Nephron (organoid): ENCODE measurements at regions not wholly inside any gene's neighbourhood (a gene's known extent, or its start where the extent isn't known, plus 50 kb on each side); places are given as distances from the start of the nearest gene placed in this dataset.

ENCODE experiments used
- H3K27ac Mint-ChIP-seq, 3 experiments: 2 replicates each; pipeline ENCODE4 v1.8.0; 2020; ENCODE audit warnings: mixed read lengths in 3 of 3, mild to moderate bottlenecking in 2 of 3, moderate library complexity in 1 of 3
- H3K27me3 Mint-ChIP-seq: 2 replicates; pipeline ENCODE4 v1.8.0; 2021; ENCODE audit warnings: low read depth, mild to moderate bottlenecking, moderate library complexity, mixed read lengths
- H3K36me3 Mint-ChIP-seq: 2 replicates; pipeline ENCODE4 v1.8.0; 2020; ENCODE audit warnings: low read depth, mixed read lengths
- H3K4me1 Mint-ChIP-seq: 2 replicates; pipeline ENCODE4 v1.8.0; 2020; ENCODE audit warnings: mixed read lengths
- H3K4me3 Mint-ChIP-seq, 3 experiments: 2 replicates each; pipeline ENCODE4 v1.8.0; 2020; ENCODE audit warnings: mild to moderate bottlenecking in 3 of 3, mixed read lengths in 3 of 3, moderate library complexity in 2 of 3
- H3K9me3 Mint-ChIP-seq: 2 replicates; pipeline ENCODE4 v1.8.0; 2020; ENCODE audit warnings: mixed read lengths
- CTCF ChIP-seq, 3 experiments: fragments of 200-600 bp; sonication (generic); IDR thresholded peaks; one replicate each; pipeline ENCODE4 v1.5.0; 2021; ENCODE audit warnings: antibody characterized with exemption in 3 of 3; ENCODE audit not compliant: unreplicated experiment in 3 of 3

DNA sequence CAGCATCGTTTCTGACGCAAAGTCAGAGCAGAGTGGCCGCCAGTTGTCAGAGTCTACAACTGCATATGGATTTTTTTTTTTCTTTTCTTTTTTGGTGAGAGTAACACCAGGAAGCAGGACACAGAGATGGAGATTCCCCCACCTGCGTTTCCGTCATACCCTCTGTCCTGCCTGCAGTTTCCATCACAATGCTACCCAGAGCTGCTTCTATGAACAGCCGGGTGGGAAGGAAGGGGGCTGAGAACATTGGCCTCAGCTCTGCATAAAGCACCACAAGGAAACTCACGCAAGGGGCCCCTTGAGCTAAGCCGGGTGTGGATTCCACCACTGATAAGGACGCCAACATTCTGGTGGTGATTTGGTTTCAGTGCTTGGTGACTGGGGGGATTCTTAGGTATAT is 183.5 kb upstream of the AFDN start:
- Mint-ChIP-seq H3K36me3 (no peaks in the 10 kb centered on the region), H3K9me3 (peaks cover 8% of the 10 kb centered on the region), H3K4me3 (no peak overlapping the region), H3K4me1 (peaks cover 18% of the 10 kb centered on the region), H3K27me3 (no peaks in the 10 kb centered on the region), H3K27ac (no peak overlapping the region)
- no peak for TF ChIP-seq CTCF (IDR thresholded peaks at IDR 0.05; ENCODE audit: unreplicated experiment in 3 of 3)

DNA sequence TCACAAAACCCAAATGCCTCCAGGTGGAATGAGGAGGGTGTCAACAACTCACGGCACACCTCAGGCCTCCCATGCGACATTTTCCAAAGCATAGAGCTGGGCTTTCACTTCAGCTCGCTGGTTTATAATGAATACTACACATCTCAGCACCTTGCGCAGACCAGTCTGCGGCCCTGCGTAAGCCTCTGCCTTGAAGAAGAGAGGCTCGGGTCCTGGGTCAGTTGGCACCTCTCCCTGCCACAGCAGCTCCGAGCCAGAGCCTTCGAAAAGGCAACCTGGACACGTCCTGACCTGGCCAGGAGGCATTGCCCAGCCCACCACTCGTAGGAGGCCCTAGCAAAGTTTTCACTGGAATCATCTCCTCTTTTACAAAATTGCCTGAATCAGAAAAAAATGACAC is 183.0 kb upstream of the AFDN start:
- Mint-ChIP-seq H3K4me3 (no peak overlapping the region), H3K4me1 (peaks cover 18% of the 10 kb centered on the region), H3K27ac (peak overlapping the region in 2 of 3 experiments; percentile 33 to 80), H3K27me3 (no peaks in the 10 kb centered on the region), H3K9me3 (peaks cover 8% of the 10 kb centered on the region), H3K36me3 (no peaks in the 10 kb centered on the region)
- TF ChIP-seq CTCF (IDR thresholded peaks at IDR 0.05; ENCODE audit: unreplicated experiment in 3 of 3): no peak

DNA sequence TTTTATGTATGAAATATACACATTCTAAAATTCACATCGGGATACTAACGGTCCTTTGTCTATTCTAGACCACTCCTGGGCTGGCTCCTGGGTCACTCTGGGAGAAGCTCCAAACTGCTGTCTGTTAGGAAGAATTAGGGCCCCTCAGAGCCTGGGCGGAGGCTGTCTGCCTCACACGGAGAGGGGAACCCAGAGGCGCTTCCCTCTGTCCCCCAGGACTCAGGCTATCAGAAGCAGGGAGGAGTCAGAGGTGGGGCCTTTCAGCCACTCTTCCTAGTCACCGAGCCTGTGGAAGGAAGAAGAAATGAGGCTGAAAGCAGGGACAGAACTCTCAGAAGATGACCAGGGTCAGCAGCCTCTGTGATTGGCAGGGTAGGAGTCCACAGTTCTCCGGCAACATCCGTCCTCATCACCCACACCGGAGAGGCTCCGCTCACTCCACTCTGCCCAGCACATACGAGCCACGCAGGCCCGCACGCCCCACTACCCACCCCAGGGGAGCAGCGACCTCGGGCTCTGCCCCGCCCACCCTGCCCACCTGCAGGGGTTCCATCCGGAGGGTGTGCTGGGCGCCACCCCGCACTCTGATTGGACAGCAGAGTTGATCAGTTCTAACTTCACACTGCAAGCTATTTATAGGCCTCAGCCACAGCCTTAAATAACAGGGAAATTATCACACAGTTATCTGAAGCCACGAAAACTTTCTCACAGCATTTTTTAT is 182.1 kb upstream of the AFDN start:
- no peaks in the 10 kb centered on the region for H3K36me3 Mint-ChIP-seq
- H3K4me1 Mint-ChIP-seq: peaks cover 18% of the 10 kb centered on the region
- no peak overlapping the region for H3K4me3 Mint-ChIP-seq
- peaks cover 8% of the 10 kb centered on the region for H3K9me3 Mint-ChIP-seq
- no peak for TF ChIP-seq CTCF (IDR thresholded peaks at IDR 0.05; ENCODE audit: unreplicated experiment in 3 of 3)
- peak overlapping the region; percentile 33 to 73 (median 56) for H3K27ac Mint-ChIP-seq
- no peaks in the 10 kb centered on the region for H3K27me3 Mint-ChIP-seq

- no peaks in the 10 kb centered on the region for H3K36me3 Mint-ChIP-seq
- TF ChIP-seq CTCF (IDR thresholded peaks at IDR 0.05; ENCODE audit: unreplicated experiment in 3 of 3): no peak
- peaks cover 18% of the 10 kb centered on the region for H3K4me1 Mint-ChIP-seq
- H3K4me3 Mint-ChIP-seq: no peak overlapping the region
- H3K27ac Mint-ChIP-seq: peak overlapping the region in 2 of 3 experiments; percentile 50 to 56
- H3K9me3 Mint-ChIP-seq: peaks cover 8% of the 10 kb centered on the region
- no peaks in the 10 kb centered on the region for H3K27me3 Mint-ChIP-seq
These were observed 181.3 kb upstream of the AFDN start for GRCh38 chr6:167645368-167645767.

GRCh38 chr6:167647306-167647705 is 179.4 kb upstream of the AFDN start:
- Mint-ChIP-seq H3K4me3 (no peak overlapping the region), H3K36me3 (no peaks in the 10 kb centered on the region), H3K27me3 (no peaks in the 10 kb centered on the region), H3K4me1 (peaks cover 18% of the 10 kb centered on the region), H3K27ac (no peak overlapping the region), H3K9me3 (peaks cover 3% of the 10 kb centered on the region)
- no peak for TF ChIP-seq CTCF (IDR thresholded peaks at IDR 0.05; ENCODE audit: unreplicated experiment in 3 of 3)
